ENCODE measurements at regions not wholly inside any gene's neighbourhood (a gene's known extent, or its start where the extent isn't known, plus 50 kb on each side); places are given as distances from the start of the nearest gene placed in this dataset.

DNA sequence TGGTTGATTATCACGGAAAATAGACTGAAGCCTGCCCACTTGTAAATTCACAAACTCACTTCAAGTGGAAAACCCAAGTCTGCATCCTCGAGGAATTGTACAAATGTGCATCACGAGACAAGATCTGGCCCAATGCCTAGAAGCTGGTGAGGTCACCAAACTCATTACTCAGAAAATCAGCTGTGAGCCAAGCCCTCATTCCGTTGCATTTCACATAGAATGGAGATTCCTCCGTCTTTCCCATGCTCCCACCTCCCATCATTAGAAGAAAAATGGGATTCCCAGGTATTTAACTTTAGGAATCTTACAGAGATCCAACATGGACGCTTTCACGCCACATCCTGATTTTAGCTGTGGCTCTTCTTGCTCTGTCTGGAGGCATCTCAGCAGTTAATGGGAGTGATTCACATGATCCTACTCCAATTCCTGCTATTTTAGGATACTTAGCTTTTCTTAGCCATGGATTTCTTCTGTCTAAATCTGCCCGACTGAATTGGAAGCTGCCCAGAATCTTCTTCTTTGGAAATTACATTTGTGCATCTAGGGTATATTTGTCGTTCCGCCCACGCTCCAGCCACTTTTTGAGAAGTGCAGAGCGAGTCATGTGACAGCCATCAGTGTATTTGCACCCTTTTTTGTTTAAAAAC is 68.7 kb upstream of the STMND1 start:
- intact Hi-C loops (cut with DNase I; ENCODE audit: low total_unique reads): no loop called here
- no peaks in the 10 kb centered on the region for H3K9me3 ChIP-seq
- H3K36me3 ChIP-seq (ENCODE audit: low read depth, missing control alignments): no peaks in the 10 kb centered on the region
- no peak for TF ChIP-seq POLR2A (IDR thresholded peaks at IDR 0.05)
- TF ChIP-seq, protein P1, sequence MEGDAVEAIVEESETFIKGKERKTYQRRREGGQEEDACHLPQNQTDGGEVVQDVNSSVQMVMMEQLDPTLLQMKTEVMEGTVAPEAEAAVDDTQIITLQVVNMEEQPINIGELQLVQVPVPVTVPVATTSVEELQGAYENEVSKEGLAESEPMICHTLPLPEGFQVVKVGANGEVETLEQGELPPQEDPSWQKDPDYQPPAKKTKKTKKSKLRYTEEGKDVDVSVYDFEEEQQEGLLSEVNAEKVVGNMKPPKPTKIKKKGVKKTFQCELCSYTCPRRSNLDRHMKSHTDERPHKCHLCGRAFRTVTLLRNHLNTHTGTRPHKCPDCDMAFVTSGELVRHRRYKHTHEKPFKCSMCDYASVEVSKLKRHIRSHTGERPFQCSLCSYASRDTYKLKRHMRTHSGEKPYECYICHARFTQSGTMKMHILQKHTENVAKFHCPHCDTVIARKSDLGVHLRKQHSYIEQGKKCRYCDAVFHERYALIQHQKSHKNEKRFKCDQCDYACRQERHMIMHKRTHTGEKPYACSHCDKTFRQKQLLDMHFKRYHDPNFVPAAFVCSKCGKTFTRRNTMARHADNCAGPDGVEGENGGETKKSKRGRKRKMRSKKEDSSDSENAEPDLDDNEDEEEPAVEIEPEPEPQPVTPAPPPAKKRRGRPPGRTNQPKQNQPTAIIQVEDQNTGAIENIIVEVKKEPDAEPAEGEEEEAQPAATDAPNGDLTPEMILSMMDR (IDR thresholded peaks at IDR 0.05): no peak
- no peak overlapping the region for H3K27ac ChIP-seq
- no peaks in the 10 kb centered on the region for H3K27me3 ChIP-seq
- no peaks in the 10 kb centered on the region for H3K4me1 ChIP-seq
- H3K4me3 ChIP-seq: no peak overlapping the region
- peak; percentile 83 for DNase-seq
- 31 to 41% methylated on average over 12 of the region's 12 CpGs for WGBS, 2 donors

DNA sequence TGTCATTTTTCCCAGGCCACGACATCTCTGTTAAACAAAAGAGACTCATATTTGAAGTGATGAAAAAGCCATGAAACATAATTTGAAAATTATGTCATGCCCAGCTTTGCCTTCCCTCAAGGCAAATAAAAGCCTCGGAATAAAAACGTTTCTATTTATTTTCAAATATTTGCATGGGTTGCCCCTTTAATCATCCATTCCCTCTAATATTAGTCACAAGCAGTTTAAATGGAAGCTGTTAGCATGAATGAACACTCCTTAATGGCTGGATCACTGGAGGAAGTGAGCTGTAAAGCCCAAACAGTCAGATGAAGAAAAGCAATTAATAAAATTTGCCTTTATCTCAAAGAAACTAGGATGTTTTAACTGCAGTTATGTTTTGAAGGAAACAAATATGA is 69.3 kb upstream of the STMND1 start:
- TF ChIP-seq POLR2A (IDR thresholded peaks at IDR 0.05): no peak
- TF ChIP-seq, protein P1 (IDR thresholded peaks at IDR 0.05): no peak
- Histone ChIP-seq H3K27me3 (no peaks in the 10 kb centered on the region), H3K9me3 (no peaks in the 10 kb centered on the region), H3K27ac (no peak overlapping the region), H3K36me3 (ENCODE audit: low read depth, missing control alignments) (no peaks in the 10 kb centered on the region), H3K4me3 (no peak overlapping the region), H3K4me1 (no peaks in the 10 kb centered on the region)
- intact Hi-C loops (cut with DNase I; ENCODE audit: low total_unique reads): no loop called here
- no peak for DNase-seq
- 63 to 73% methylated on average over 3 of the region's 3 CpGs for WGBS, 2 donors

DNA sequence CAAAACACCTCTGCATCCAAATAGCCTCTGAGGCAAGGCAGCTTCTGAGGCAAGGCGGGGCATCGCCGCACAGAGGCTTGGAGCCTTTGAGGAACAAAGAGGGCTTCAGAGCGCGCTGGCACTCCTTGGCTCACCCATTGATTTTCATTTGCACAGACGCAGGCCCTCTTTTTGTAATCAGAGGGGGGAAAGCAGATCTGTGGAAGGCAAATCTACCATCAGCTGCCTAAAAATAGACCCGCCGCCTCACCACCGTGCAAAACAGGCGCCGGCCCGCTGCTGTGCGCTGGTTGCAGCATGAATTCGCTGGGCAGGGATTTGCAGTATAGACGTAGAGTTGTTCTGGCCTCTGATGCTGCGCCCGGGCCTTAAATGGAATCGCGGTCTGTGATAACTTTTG is 69.9 kb upstream of the STMND1 start:
- H3K36me3 ChIP-seq (ENCODE audit: low read depth, missing control alignments): no peaks in the 10 kb centered on the region
- TF ChIP-seq, protein P1 (IDR thresholded peaks at IDR 0.05): no peak
- no peak for TF ChIP-seq POLR2A (IDR thresholded peaks at IDR 0.05)
- 89 to 93% methylated on average over 19 of the region's 19 CpGs for WGBS, 2 donors
- no peak overlapping the region for H3K27ac ChIP-seq
- no peak overlapping the region for H3K4me3 ChIP-seq
- no peaks in the 10 kb centered on the region for H3K9me3 ChIP-seq
- DNase-seq: no peak
- no peaks in the 10 kb centered on the region for H3K4me1 ChIP-seq
- H3K27me3 ChIP-seq: no peaks in the 10 kb centered on the region
- intact Hi-C loops (cut with DNase I; ENCODE audit: low total_unique reads): no loop called here

- Histone ChIP-seq H3K4me3 (no peak overlapping the region), H3K9me3 (no peaks in the 10 kb centered on the region), H3K27ac (no peak overlapping the region), H3K36me3 (ENCODE audit: low read depth, missing control alignments) (no peaks in the 10 kb centered on the region), H3K4me1 (no peaks in the 10 kb centered on the region), H3K27me3 (no peaks in the 10 kb centered on the region)
- intact Hi-C loops (cut with DNase I; ENCODE audit: low total_unique reads): no loop called here
- TF ChIP-seq, protein P1 (IDR thresholded peaks at IDR 0.05): no peak
- TF ChIP-seq POLR2A (IDR thresholded peaks at IDR 0.05): no peak
- DNase-seq: no peak
- 83 to 86% methylated on average over 1 of the region's 1 CpG for whole genome bisulfite sequencing, 2 donors
These were observed 74.4 kb upstream of the STMND1 start for GRCh38 chr6:17027441-17027840.

- intact Hi-C loops (cut with DNase I; ENCODE audit: low total_unique reads): no loop called here
- TF ChIP-seq, protein P1 (IDR thresholded peaks at IDR 0.05): no peak
- no peak for TF ChIP-seq POLR2A (IDR thresholded peaks at IDR 0.05)
- Histone ChIP-seq H3K36me3 (ENCODE audit: low read depth, missing control alignments) (no peaks in the 10 kb centered on the region), H3K27ac (no peak overlapping the region), H3K4me1 (no peaks in the 10 kb centered on the region), H3K4me3 (no peak overlapping the region), H3K9me3 (no peaks in the 10 kb centered on the region), H3K27me3 (no peaks in the 10 kb centered on the region)
- no peak for DNase-seq
- WGBS, 2 donors: 82 to 90% methylated on average over 3 of the region's 3 CpGs
These were observed 79.2 kb upstream of the STMND1 start for GRCh38 chr6:17022604-17023003.

All from testis (tissue), 2 donors.